OCI-LY1 (cell line): ENCODE measurements at regions not wholly inside any gene's neighbourhood (a gene's known extent, or its start where the extent isn't known, plus 50 kb on each side); places are given as distances from the start of the nearest gene placed in this dataset.

ENCODE experiments used
- H2AFZ ChIP-seq: fragments of 200-600 bp; sonication (generic), shearing (Covaris generic); 2 replicates; pipeline ENCODE4 v1.6.0; 2014; ENCODE audit warnings: antibody characterized with exemption, mild to moderate bottlenecking, low read length
- H3F3A ChIP-seq: fragments of 200-600 bp; sonication (generic), shearing (Covaris generic); 2 replicates; pipeline ENCODE4 v1.6.0; 2014; ENCODE audit warnings: mild to moderate bottlenecking, antibody characterized with exemption, low read length, moderate library complexity; ENCODE audit not compliant: insufficient read depth
- H3K27ac ChIP-seq: fragments of 200-600 bp; sonication (generic); 2 replicates; pipeline ENCODE4 v1.5.1; 2014; ENCODE audit warnings: low read length, mixed run types, mild to moderate bottlenecking, low read depth; ENCODE audit not compliant: poor library complexity, severe bottlenecking
- H3K27me3 ChIP-seq: fragments of 200-600 bp; sonication (generic); 2 replicates; pipeline ENCODE4 v1.6.0; 2014; ENCODE audit warnings: antibody characterized with exemption, mild to moderate bottlenecking, low read length, moderate library complexity; ENCODE audit not compliant: insufficient read depth
- H3K36me3 ChIP-seq: fragments of 200-600 bp; sonication (generic); 2 replicates; pipeline ENCODE4 v1.6.1; 2014; ENCODE audit warnings: mild to moderate bottlenecking, antibody characterized with exemption, low read length, moderate library complexity, mixed read lengths; ENCODE audit not compliant: insufficient read depth
- H3K4me1 ChIP-seq: fragments of 200-600 bp; sonication (generic); 2 replicates; pipeline ENCODE4 v1.5.1; 2014; ENCODE audit warnings: mild to moderate bottlenecking, low read length, moderate library complexity; ENCODE audit not compliant: insufficient read depth, severe bottlenecking
- H3K4me2 ChIP-seq: fragments of 200-600 bp; sonication (generic), shearing (Covaris generic); 2 replicates; pipeline ENCODE4 v1.6.1; 2014; ENCODE audit warnings: low read length
- H3K4me3 ChIP-seq: fragments of 200-600 bp; sonication (generic); 2 replicates; pipeline ENCODE4 v1.5.1; 2014; ENCODE audit warnings: low read length, low read depth, mild to moderate bottlenecking, mixed read lengths; ENCODE audit not compliant: poor library complexity, severe bottlenecking
- H3K79me2 ChIP-seq: fragments of 200-600 bp; shearing (Covaris generic); 2 replicates; pipeline ENCODE4 v1.6.1; 2016; ENCODE audit warnings: mixed run types, low read length, mixed read lengths; ENCODE audit not compliant: insufficient read depth
- H3K9ac ChIP-seq: fragments of 200-600 bp; sonication (generic), shearing (Covaris generic); 2 replicates; pipeline ENCODE4 v1.6.1; 2014; ENCODE audit warnings: mild to moderate bottlenecking, low read length, mixed read lengths
- H3K9me2 ChIP-seq: fragments of 200-600 bp; sonication (generic), shearing (Covaris generic); 2 replicates; pipeline ENCODE4 v1.6.1; 2014; ENCODE audit warnings: low read depth, mild to moderate bottlenecking, low read length, mixed read lengths
- H3K9me3 ChIP-seq: fragments of 200-600 bp; shearing (Covaris generic); 2 replicates; pipeline ENCODE4 v1.6.1; 2014; ENCODE audit warnings: low read length, mixed read lengths
- H4K20me1 ChIP-seq: fragments of 200-600 bp; sonication (generic), shearing (Covaris generic); 2 replicates; pipeline ENCODE4 v1.6.0; 2016; ENCODE audit warnings: mild to moderate bottlenecking, low read length; ENCODE audit not compliant: insufficient read depth
- CTCF ChIP-seq: fragments of 200-600 bp; sonication (generic), shearing (Covaris generic); IDR thresholded peaks from 2 replicates; pipeline ENCODE4 v1.5.1; 2017; ENCODE audit warnings: mild to moderate bottlenecking, antibody characterized with exemption, low read length, moderate library complexity, mixed read lengths
- EZH2 ChIP-seq: fragments of 200-600 bp; sonication (generic), shearing (Covaris generic); IDR thresholded peaks from 2 replicates; pipeline ENCODE4 v1.8.0; 2017; ENCODE audit warnings: borderline replicate concordance, mixed run types, mild to moderate bottlenecking, antibody characterized with exemption, low read length, moderate library complexity, mixed read lengths

- Histone ChIP-seq H3K27me3 (no peaks in the 10 kb centered on the region), H3F3A (no peaks in the 10 kb centered on the region), H3K4me3 (no peak overlapping the region), H4K20me1 (no peaks in the 10 kb centered on the region), H3K9me2 (no peaks in the 10 kb centered on the region), H3K27ac (no peak overlapping the region), H2AFZ (no peak overlapping the region), H3K79me2 (no peaks in the 10 kb centered on the region), H3K4me2 (no peak overlapping the region), H3K36me3 (no peaks in the 10 kb centered on the region), H3K9ac (no peak overlapping the region), H3K9me3 (no peaks in the 10 kb centered on the region), H3K4me1 (no peaks in the 10 kb centered on the region)
- TF ChIP-seq EZH2 = no peak
- TF ChIP-seq CTCF = no peak
Observed at GRCh38 chr2:57563015-57563414, 483.6 kb upstream of the VRK2 start.

GRCh38 chr2:57567245-57567644 is 479.4 kb upstream of the VRK2 start:
- Histone ChIP-seq H3K9ac (no peak overlapping the region), H3K9me2 (no peaks in the 10 kb centered on the region), H3K79me2 (no peaks in the 10 kb centered on the region), H3K4me2 (no peak overlapping the region), H3K27me3 (no peaks in the 10 kb centered on the region), H3K27ac (no peak overlapping the region), H3K4me1 (no peaks in the 10 kb centered on the region), H4K20me1 (no peaks in the 10 kb centered on the region), H3K4me3 (no peak overlapping the region), H3K36me3 (no peaks in the 10 kb centered on the region), H3F3A (no peaks in the 10 kb centered on the region), H2AFZ (no peak overlapping the region), H3K9me3 (no peaks in the 10 kb centered on the region)
- TF ChIP-seq EZH2 = no peak
- no peak for TF ChIP-seq CTCF

GRCh38 chr2:57569396-57569795 is 477.2 kb upstream of the VRK2 start:
- Histone ChIP-seq H3K27me3 (no peaks in the 10 kb centered on the region), H3K9ac (no peak overlapping the region), H3K36me3 (no peaks in the 10 kb centered on the region), H3F3A (no peaks in the 10 kb centered on the region), H3K9me3 (no peaks in the 10 kb centered on the region), H4K20me1 (no peaks in the 10 kb centered on the region), H2AFZ (no peak overlapping the region), H3K27ac (no peak overlapping the region), H3K9me2 (no peaks in the 10 kb centered on the region), H3K4me1 (no peaks in the 10 kb centered on the region), H3K4me2 (no peak overlapping the region), H3K4me3 (no peak overlapping the region), H3K79me2 (no peaks in the 10 kb centered on the region)
- TF ChIP-seq EZH2 (no peak), CTCF (no peak)
